Lung (tissue), 11 donors: ENCODE measurements at regions not wholly inside any gene's neighbourhood (a gene's known extent, or its start where the extent isn't known, plus 50 kb on each side); places are given as distances from the start of the nearest gene placed in this dataset.

ENCODE experiments used
- ATAC-seq: fragments of 200-7000 bp; cut with Tn5 transposase; one replicate; pipeline ENCODE4 v1.9.1; 2020; ENCODE audit warnings: moderate number of reproducible peaks; ENCODE audit not compliant: insufficient read depth, low FRiP score
- DNase-seq, 3 donors: peaks; one replicate each; pipeline ENCODE4 v3.0.0-alpha.2; 2013 to 2017
- H3K27ac ChIP-seq, 2 donors: one replicate each; pipeline ENCODE4 v1.5.1; 2013; ENCODE audit warnings: mild to moderate bottlenecking in 2 of 2, moderate library complexity in 2 of 2, control low read depth in 1 of 2, inconsistent platforms in 1 of 2, low read depth in 1 of 2, low read length in 1 of 2
- H3K27me3 ChIP-seq, 3 donors: one replicate each; pipeline ENCODE4 v1.5.1; 2013; ENCODE audit warnings: low read length in 2 of 3; ENCODE audit not compliant: control insufficient read depth in 3 of 3, insufficient read depth in 3 of 3
- H3K36me3 ChIP-seq, 4 donors: one replicate each; pipeline ENCODE4 v1.5.1; 2013; ENCODE audit warnings: low read length in 4 of 4, mild to moderate bottlenecking in 1 of 4, moderate library complexity in 1 of 4; ENCODE audit not compliant: control insufficient read depth in 4 of 4, insufficient read depth in 4 of 4
- H3K4me1 ChIP-seq, 5 donors: one replicate each; pipeline ENCODE4 v1.5.1; 2013; ENCODE audit warnings: low read length in 5 of 5, mild to moderate bottlenecking in 2 of 5, moderate library complexity in 1 of 5; ENCODE audit not compliant: control insufficient read depth in 5 of 5, insufficient read depth in 5 of 5
- H3K4me3 ChIP-seq: one replicate; pipeline ENCODE4 v1.5.1; 2013; ENCODE audit warnings: mild to moderate bottlenecking, control low read depth, moderate library complexity
- H3K9ac ChIP-seq, 2 donors: one replicate each; pipeline ENCODE4 v1.5.1; 2013; ENCODE audit warnings: low read length in 2 of 2, control low read depth in 1 of 2; ENCODE audit not compliant: insufficient read depth in 1 of 2
- H3K9me3 ChIP-seq, 4 donors: one replicate each; pipeline ENCODE4 v1.5.1; 2013; ENCODE audit warnings: low read length in 3 of 4, mild to moderate bottlenecking in 1 of 4, moderate library complexity in 1 of 4; ENCODE audit not compliant: control insufficient read depth in 4 of 4, insufficient read depth in 3 of 4
- CTCF ChIP-seq: IDR thresholded peaks from 2 replicates; pipeline ENCODE4 v1.5.1; 2012; ENCODE audit warnings: mild to moderate bottlenecking; ENCODE audit errors: control extremely low read depth, extremely low read depth
- WGBS, 2 donors: extraction: QIAGEN DNeasy Blood & Tissue Kit; methylation state at CpG; one replicate each; pipeline ENCODE4 v1.1.7; 2013; 5-methylcytosine and 5-hydroxymethylcytosine counted together
- donor health status: control.
- donor health status: control.
- donor health status: Bipolar disorder and iron deficiency.
- donor health status: healthy.
- donor health status: DM: yes; HTN: yes; CAD: no.

GRCh38 chr9:131798246-131798645 lies 58.4 kb upstream of the RAPGEF1 start:
- Histone ChIP-seq H3K36me3 (no peaks in the 10 kb centered on the region), H3K27ac (no peak overlapping the region), H3K4me1 (no peaks in the 10 kb centered on the region), H3K27me3 (peaks cover 0 to 7% (median 0%) of the 10 kb centered on the region in 3 donors), H3K4me3 (no peak overlapping the region), H3K9me3 (peaks cover 0 to 4% (median 0%) of the 10 kb centered on the region in 4 donors), H3K9ac (no peak overlapping the region)
- 60 to 65% methylated on average over 7 of the region's 7 CpGs for WGBS, 2 donors
- no peak for DNase-seq
- no peak for TF ChIP-seq CTCF
- ATAC-seq, result no peak

- Histone ChIP-seq H3K9me3 (peaks cover 0 to 11% (median 0%) of the 10 kb centered on the region in 4 donors), H3K9ac (no peak overlapping the region), H3K4me3 (no peak overlapping the region), H3K27me3 (peaks cover 0 to 7% (median 0%) of the 10 kb centered on the region in 3 donors), H3K4me1 (no peaks in the 10 kb centered on the region), H3K27ac (no peak overlapping the region), H3K36me3 (no peaks in the 10 kb centered on the region)
- DNase-seq, result no peak
- 65 to 72% methylated on average over 15 of the region's 15 CpGs for WGBS, 2 donors
- TF ChIP-seq CTCF, result no peak
- ATAC-seq, result no peak
Observed at GRCh38 chr9:131794393-131794792, 54.5 kb upstream of the RAPGEF1 start.

- H3K4me3 ChIP-seq, result no peak overlapping the region
- H3K36me3 ChIP-seq, result no peaks in the 10 kb centered on the region
- WGBS, 2 donors, result 77 to 83% methylated on average over 23 of the region's 23 CpGs
- no peaks in the 10 kb centered on the region for H3K4me1 ChIP-seq
- no peak overlapping the region for H3K9ac ChIP-seq
- no peak for ATAC-seq
- peaks cover 0 to 7% (median 0%) of the 10 kb centered on the region in 3 donors for H3K27me3 ChIP-seq
- no peak overlapping the region for H3K27ac ChIP-seq
- no peak for DNase-seq
- H3K9me3 ChIP-seq, result peaks cover 0 to 9% (median 0%) of the 10 kb centered on the region in 4 donors
- no peak for TF ChIP-seq CTCF
Observed at GRCh38 chr9:131791542-131792254, 51.8 kb upstream of the RAPGEF1 start.
